ENCODE measurements at regions not wholly inside any gene's neighbourhood (a gene's known extent, or its start where the extent isn't known, plus 50 kb on each side); places are given as distances from the start of the nearest gene placed in this dataset.

GRCh38 chr7:112579388-112579787, 98.6 kb downstream of the LSMEM1 start:
- DNase-seq (no peak), ATAC-seq (peak in 4 of 8 donors; percentile 27 to 67 (median 44))
- TF ChIP-seq CTCF (IDR thresholded peaks at IDR 0.05): no peak
- intact Hi-C loops (cut with DNase I): no loop called here
- Histone ChIP-seq H3K27me3 (no peaks in the 10 kb centered on the region), H3K4me1 (peaks cover 0 to 24% (median 0%) of the 10 kb centered on the region in 9 donors), H3K36me3 (no peaks in the 10 kb centered on the region), H3K27ac (peak overlapping the region in 3 of 10 donors; percentile 13 to 64 (median 25)), H3K4me3 (no peak overlapping the region), H3K9me3 (peaks cover 0 to 3% (median 0%) of the 10 kb centered on the region in 11 donors)
- WGBS, 2 donors: 47 to 57% methylated on average over 4 of the region's 4 CpGs

GRCh38 chr7:112580717-112581435, 100.1 kb downstream of the LSMEM1 start:
- no peaks in the 10 kb centered on the region for H3K36me3 ChIP-seq
- H3K4me3 ChIP-seq: no peak overlapping the region
- peaks cover 0 to 17% (median 0%) of the 10 kb centered on the region in 9 donors for H3K4me1 ChIP-seq
- WGBS, 2 donors: 84 to 86% methylated on average over 5 of the region's 5 CpGs
- intact Hi-C loops (cut with DNase I): no loop called here
- TF ChIP-seq CTCF (IDR thresholded peaks at IDR 0.05): no peak
- DNase-seq (no peak), ATAC-seq (peak in 1 of 8 donors; percentile 28)
- H3K27me3 ChIP-seq: no peaks in the 10 kb centered on the region
- peaks cover 0 to 3% (median 0%) of the 10 kb centered on the region in 11 donors for H3K9me3 ChIP-seq
- H3K27ac ChIP-seq: peak overlapping the region in 1 of 10 donors; percentile 3

- Histone ChIP-seq H3K36me3 (no peaks in the 10 kb centered on the region), H3K4me1 (peaks cover 0 to 10% (median 0%) of the 10 kb centered on the region in 9 donors), H3K9me3 (peaks cover 0 to under 1% (median 0%) of the 10 kb centered on the region in 11 donors), H3K4me3 (no peak overlapping the region), H3K27ac (peak overlapping the region in 1 of 10 donors; percentile 3), H3K27me3 (no peaks in the 10 kb centered on the region)
- intact Hi-C loops (cut with DNase I): no loop called here
- peak in 2 of 8 donors; percentile 55 to 58 for ATAC-seq
- TF ChIP-seq CTCF (IDR thresholded peaks at IDR 0.05): no peak
- no peak for DNase-seq
These were observed 100.7 kb downstream of the LSMEM1 start for GRCh38 chr7:112581529-112581928.

- ATAC-seq (no peak), DNase-seq (no peak)
These were observed 103.5 kb downstream of the LSMEM1 start for GRCh38 chr7:112584290-112584689.

More at GRCh38 chr7:112584290-112584689, 103.5 kb downstream of the LSMEM1 start:
- H3K27ac ChIP-seq: no peak overlapping the region
- no peaks in the 10 kb centered on the region for H3K36me3 ChIP-seq
- no peaks in the 10 kb centered on the region for H3K27me3 ChIP-seq
- no peak for TF ChIP-seq CTCF (IDR thresholded peaks at IDR 0.05)
- WGBS, 2 donors: 78 to 85% methylated on average over 2 of the region's 2 CpGs
- no peak overlapping the region for H3K4me3 ChIP-seq
- H3K4me1 ChIP-seq: peaks cover 0 to 7% (median 0%) of the 10 kb centered on the region in 9 donors
- peaks cover 0 to 5% (median 0%) of the 10 kb centered on the region in 11 donors for H3K9me3 ChIP-seq
- intact Hi-C loops (cut with DNase I): no loop called here
